Gastroesophageal sphincter (tissue), 3 donors: ENCODE measurements at regions not wholly inside any gene's neighbourhood (a gene's known extent, or its start where the extent isn't known, plus 50 kb on each side); places are given as distances from the start of the nearest gene placed in this dataset.

Experiments used
- POLR2A ChIP-seq, 2 donors: fragments of 450-650 bp; IDR thresholded peaks; one replicate each; pipeline ENCODE4 v1.6.1; 2017; ENCODE audit warnings: antibody characterized with exemption in 2 of 2, mild to moderate bottlenecking in 2 of 2, moderate library complexity in 1 of 2
- TF ChIP-seq, protein P1 (sequence below), 4 experiments: fragments of 200-600 bp in 2 of 4; fragments of 450-650 bp in 2 of 4; sonication (generic) in 1 of 4; IDR thresholded peaks; one replicate each; pipeline ENCODE4 v1.5.1; 2017 to 2019; ENCODE audit warnings: antibody characterized with exemption in 4 of 4, mild to moderate bottlenecking in 2 of 4, moderate library complexity in 2 of 4

DNA sequence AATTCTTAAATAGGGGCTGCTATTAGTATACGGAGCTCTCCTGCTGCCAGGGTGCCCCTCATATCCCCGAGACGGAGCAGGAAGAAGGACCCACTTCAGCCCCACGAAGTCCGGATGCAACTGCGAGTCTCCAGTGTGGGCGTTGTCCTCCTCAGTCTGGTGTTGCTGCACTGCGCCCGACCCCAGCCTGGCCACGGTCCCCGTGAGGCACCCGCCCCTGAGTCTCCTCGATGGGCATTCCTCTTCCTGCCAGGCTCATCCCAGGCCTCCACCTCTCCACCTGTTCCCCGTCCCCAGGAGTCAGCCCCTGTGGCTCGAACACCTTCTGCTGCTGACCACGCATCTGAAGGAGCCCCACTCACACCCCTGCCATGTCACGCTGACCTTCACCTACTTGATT is 68.1 kb upstream of the SFSWAP start:
- TF ChIP-seq POLR2A (IDR thresholded peaks at IDR 0.05): no peak
- TF ChIP-seq, protein P1, sequence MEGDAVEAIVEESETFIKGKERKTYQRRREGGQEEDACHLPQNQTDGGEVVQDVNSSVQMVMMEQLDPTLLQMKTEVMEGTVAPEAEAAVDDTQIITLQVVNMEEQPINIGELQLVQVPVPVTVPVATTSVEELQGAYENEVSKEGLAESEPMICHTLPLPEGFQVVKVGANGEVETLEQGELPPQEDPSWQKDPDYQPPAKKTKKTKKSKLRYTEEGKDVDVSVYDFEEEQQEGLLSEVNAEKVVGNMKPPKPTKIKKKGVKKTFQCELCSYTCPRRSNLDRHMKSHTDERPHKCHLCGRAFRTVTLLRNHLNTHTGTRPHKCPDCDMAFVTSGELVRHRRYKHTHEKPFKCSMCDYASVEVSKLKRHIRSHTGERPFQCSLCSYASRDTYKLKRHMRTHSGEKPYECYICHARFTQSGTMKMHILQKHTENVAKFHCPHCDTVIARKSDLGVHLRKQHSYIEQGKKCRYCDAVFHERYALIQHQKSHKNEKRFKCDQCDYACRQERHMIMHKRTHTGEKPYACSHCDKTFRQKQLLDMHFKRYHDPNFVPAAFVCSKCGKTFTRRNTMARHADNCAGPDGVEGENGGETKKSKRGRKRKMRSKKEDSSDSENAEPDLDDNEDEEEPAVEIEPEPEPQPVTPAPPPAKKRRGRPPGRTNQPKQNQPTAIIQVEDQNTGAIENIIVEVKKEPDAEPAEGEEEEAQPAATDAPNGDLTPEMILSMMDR (IDR thresholded peaks at IDR 0.05): no peak
